Liver (tissue), 8 donors: ENCODE measurements at regions not wholly inside any gene's neighbourhood (a gene's known extent, or its start where the extent isn't known, plus 50 kb on each side); places are given as distances from the start of the nearest gene placed in this dataset.

Experiments
- DNase-seq: peaks from one replicate; pipeline ENCODE4 v3.0.0-alpha.2; 2017; ENCODE audit warnings: low spot score
- H3K27ac ChIP-seq, 2 donors: one replicate each; pipeline ENCODE4 v1.7.0; 2013; ENCODE audit warnings: inconsistent platforms in 2 of 2, low read length in 2 of 2, control low read depth in 1 of 2, low read depth in 1 of 2, mild to moderate bottlenecking in 1 of 2
- H3K27me3 ChIP-seq, 4 donors: one replicate each; pipeline versions ENCODE4 v1.6.1 to v1.7.0; 2013; ENCODE audit warnings: low read length in 3 of 4, inconsistent platforms in 1 of 4, mild to moderate bottlenecking in 1 of 4, moderate library complexity in 1 of 4; ENCODE audit not compliant: control insufficient read depth in 4 of 4, insufficient read depth in 4 of 4
- H3K36me3 ChIP-seq, 4 donors: one replicate each; pipeline versions ENCODE4 v1.6.1 to v1.7.0; 2013; ENCODE audit warnings: low read length in 3 of 4, mild to moderate bottlenecking in 3 of 4, low read depth in 1 of 4, moderate library complexity in 1 of 4; ENCODE audit not compliant: control insufficient read depth in 4 of 4, insufficient read depth in 3 of 4
- H3K4me1 ChIP-seq, 4 donors: one replicate each; pipeline versions ENCODE4 v1.6.1 to v1.7.0; 2013; ENCODE audit warnings: low read length in 3 of 4, mild to moderate bottlenecking in 3 of 4, moderate library complexity in 1 of 4; ENCODE audit not compliant: control insufficient read depth in 4 of 4, insufficient read depth in 4 of 4
- H3K4me3 ChIP-seq, 3 donors: one replicate each; pipeline versions ENCODE4 v1.6.1 to v1.7.0; 2013; ENCODE audit warnings: low read length in 3 of 3, control low read depth in 1 of 3, low read depth in 1 of 3, mild to moderate bottlenecking in 1 of 3
- H3K9ac ChIP-seq, 2 donors: one replicate each; pipeline ENCODE4 v1.7.0; 2013; ENCODE audit warnings: low read length in 2 of 2, mild to moderate bottlenecking in 2 of 2, moderate library complexity in 2 of 2, control low read depth in 1 of 2, low read depth in 1 of 2
- H3K9me3 ChIP-seq, 4 donors: one replicate each; pipeline versions ENCODE4 v1.6.1 to v1.7.0; 2013; ENCODE audit warnings: low read length in 3 of 4; ENCODE audit not compliant: control insufficient read depth in 4 of 4
- EGR1 ChIP-seq, 2 donors: IDR thresholded peaks; 2 replicates each; pipeline ENCODE4 v1.6.1; 2016 to 2018; ENCODE audit warnings: antibody characterized with exemption in 2 of 2, low read depth in 2 of 2
- FOXA1 ChIP-seq: IDR thresholded peaks from 2 replicates; pipeline ENCODE4 v1.6.1; 2016; ENCODE audit warnings: antibody characterized with exemption
- FOXA2 ChIP-seq: IDR thresholded peaks from 2 replicates; pipeline ENCODE4 v1.6.1; 2016; ENCODE audit warnings: antibody characterized with exemption
- GABPA ChIP-seq, 2 donors: IDR thresholded peaks in 1 of 2; conservative IDR thresholded peaks in 1 of 2; 2 replicates each; pipeline ENCODE4 v1.6.1; 2016; ENCODE audit warnings: antibody characterized with exemption in 2 of 2, mild to moderate bottlenecking in 1 of 2, moderate library complexity in 1 of 2
- HNF4A ChIP-seq, 2 donors: conservative IDR thresholded peaks; 2 replicates each; pipeline ENCODE4 v1.6.1; 2016; ENCODE audit warnings: antibody characterized with exemption in 2 of 2, mild to moderate bottlenecking in 2 of 2
- JUND ChIP-seq, 2 donors: IDR thresholded peaks; 2 replicates each; pipeline ENCODE4 v1.6.1; 2016; ENCODE audit warnings: antibody characterized with exemption in 2 of 2
- NR2F2 ChIP-seq: IDR thresholded peaks from 2 replicates; pipeline ENCODE4 v1.6.1; 2016; ENCODE audit warnings: antibody characterized with exemption
- RAD21 ChIP-seq, 2 donors: IDR thresholded peaks; 2 replicates each; pipeline ENCODE4 v1.6.1; 2016; ENCODE audit warnings: antibody characterized with exemption in 2 of 2, mild to moderate bottlenecking in 2 of 2
- RXRA ChIP-seq, 2 donors: IDR thresholded peaks; 2 replicates each; pipeline ENCODE4 v1.6.1; 2017 to 2018; ENCODE audit warnings: antibody characterized with exemption in 2 of 2, mild to moderate bottlenecking in 1 of 2
- TAF1 ChIP-seq: conservative IDR thresholded peaks from 2 replicates; pipeline ENCODE4 v1.6.1; 2016; ENCODE audit warnings: antibody characterized with exemption, mild to moderate bottlenecking
- YY1 ChIP-seq: IDR thresholded peaks from 2 replicates; pipeline ENCODE4 v1.6.1; 2016; ENCODE audit warnings: antibody characterized with exemption, mild to moderate bottlenecking
- WGBS: extraction: QIAGEN DNeasy Blood & Tissue Kit; methylation state at CpG from one replicate; pipeline ENCODE4 v1.1.7; 2013; 5-methylcytosine and 5-hydroxymethylcytosine counted together
- TF ChIP-seq, protein P1 (sequence below): IDR thresholded peaks from 2 replicates; pipeline ENCODE4 v1.6.1; 2016; ENCODE audit warnings: antibody characterized with exemption
- TF ChIP-seq, protein P2 (sequence below): IDR thresholded peaks from 2 replicates; pipeline ENCODE4 v1.6.1; 2016; ENCODE audit warnings: antibody characterized with exemption, mild to moderate bottlenecking
- TF ChIP-seq, protein P3 (sequence below): IDR thresholded peaks from 2 replicates; pipeline ENCODE4 v1.6.1; 2016; ENCODE audit warnings: antibody characterized with exemption
- TF ChIP-seq, protein P4 (sequence below): fragments of 150-350 bp; IDR thresholded peaks from 2 replicates; pipeline ENCODE4 v1.5.1; 2017; ENCODE audit warnings: improper control_type of control experiment, low read depth, low read length; ENCODE audit not compliant: missing input control
- TF ChIP-seq, protein P5 (sequence below): IDR thresholded peaks from 2 replicates; pipeline ENCODE4 v1.6.1; 2016; ENCODE audit warnings: antibody characterized with exemption
- donor health status: healthy.
- donor health status: healthy.
- donor health status: healthy.
- donor health status: healthy.
- donor health status: healthy.

DNA sequence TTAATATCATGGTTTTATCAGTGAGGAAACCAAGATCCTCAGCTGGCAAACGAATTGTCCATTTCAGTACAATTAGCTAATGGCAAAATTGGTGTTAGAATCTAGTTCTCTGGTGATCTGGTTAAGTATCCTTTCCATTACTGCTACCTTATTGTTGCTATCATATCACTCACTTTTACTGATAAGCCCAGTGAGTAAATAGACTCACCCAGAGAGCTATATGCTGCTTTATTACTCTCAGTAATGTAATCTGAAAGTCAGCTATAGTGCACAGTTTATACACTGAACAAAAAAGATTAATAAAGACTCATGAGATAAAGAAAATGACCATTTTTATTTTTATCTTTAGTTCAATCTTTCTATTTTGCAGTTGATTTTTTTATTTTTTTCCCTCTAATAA lies 95.0 kb downstream of the DMAC1 start:
- WGBS, result 24% methylated on average over 1 of the region's 1 CpG
- Histone ChIP-seq H3K4me3 (no peak overlapping the region), H3K27ac (no peak overlapping the region), H3K9ac (no peak overlapping the region), H3K9me3 (no peaks in the 10 kb centered on the region), H3K4me1 (no peaks in the 10 kb centered on the region), H3K27me3 (peaks cover 0 to 2% (median 0%) of the 10 kb centered on the region in 4 donors), H3K36me3 (no peaks in the 10 kb centered on the region)
- no peak for DNase-seq
- no peak for TF ChIP-seq JUND (IDR thresholded peaks at IDR 0.05)
- no peak for TF ChIP-seq GABPA (IDR thresholded peaks at IDR 0.05 in 1 of 2, conservative IDR thresholded peaks at IDR 0.05 in 1 of 2)
- no peak for TF ChIP-seq NR2F2
- TF ChIP-seq, protein P1, sequence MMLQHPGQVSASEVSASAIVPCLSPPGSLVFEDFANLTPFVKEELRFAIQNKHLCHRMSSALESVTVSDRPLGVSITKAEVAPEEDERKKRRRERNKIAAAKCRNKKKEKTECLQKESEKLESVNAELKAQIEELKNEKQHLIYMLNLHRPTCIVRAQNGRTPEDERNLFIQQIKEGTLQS, result no peak
- no peak for TF ChIP-seq HNF4A (conservative IDR thresholded peaks at IDR 0.05)
- TF ChIP-seq, protein P2, sequence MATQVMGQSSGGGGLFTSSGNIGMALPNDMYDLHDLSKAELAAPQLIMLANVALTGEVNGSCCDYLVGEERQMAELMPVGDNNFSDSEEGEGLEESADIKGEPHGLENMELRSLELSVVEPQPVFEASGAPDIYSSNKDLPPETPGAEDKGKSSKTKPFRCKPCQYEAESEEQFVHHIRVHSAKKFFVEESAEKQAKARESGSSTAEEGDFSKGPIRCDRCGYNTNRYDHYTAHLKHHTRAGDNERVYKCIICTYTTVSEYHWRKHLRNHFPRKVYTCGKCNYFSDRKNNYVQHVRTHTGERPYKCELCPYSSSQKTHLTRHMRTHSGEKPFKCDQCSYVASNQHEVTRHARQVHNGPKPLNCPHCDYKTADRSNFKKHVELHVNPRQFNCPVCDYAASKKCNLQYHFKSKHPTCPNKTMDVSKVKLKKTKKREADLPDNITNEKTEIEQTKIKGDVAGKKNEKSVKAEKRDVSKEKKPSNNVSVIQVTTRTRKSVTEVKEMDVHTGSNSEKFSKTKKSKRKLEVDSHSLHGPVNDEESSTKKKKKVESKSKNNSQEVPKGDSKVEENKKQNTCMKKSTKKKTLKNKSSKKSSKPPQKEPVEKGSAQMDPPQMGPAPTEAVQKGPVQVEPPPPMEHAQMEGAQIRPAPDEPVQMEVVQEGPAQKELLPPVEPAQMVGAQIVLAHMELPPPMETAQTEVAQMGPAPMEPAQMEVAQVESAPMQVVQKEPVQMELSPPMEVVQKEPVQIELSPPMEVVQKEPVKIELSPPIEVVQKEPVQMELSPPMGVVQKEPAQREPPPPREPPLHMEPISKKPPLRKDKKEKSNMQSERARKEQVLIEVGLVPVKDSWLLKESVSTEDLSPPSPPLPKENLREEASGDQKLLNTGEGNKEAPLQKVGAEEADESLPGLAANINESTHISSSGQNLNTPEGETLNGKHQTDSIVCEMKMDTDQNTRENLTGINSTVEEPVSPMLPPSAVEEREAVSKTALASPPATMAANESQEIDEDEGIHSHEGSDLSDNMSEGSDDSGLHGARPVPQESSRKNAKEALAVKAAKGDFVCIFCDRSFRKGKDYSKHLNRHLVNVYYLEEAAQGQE, result no peak
- no peak for TF ChIP-seq YY1
- TF ChIP-seq, protein P3, sequence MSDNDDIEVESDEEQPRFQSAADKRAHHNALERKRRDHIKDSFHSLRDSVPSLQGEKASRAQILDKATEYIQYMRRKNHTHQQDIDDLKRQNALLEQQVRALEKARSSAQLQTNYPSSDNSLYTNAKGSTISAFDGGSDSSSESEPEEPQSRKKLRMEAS, result no peak
- no peak for TF ChIP-seq TAF1
- no peak for TF ChIP-seq RAD21 (IDR thresholded peaks at IDR 0.05)
- no peak for TF ChIP-seq FOXA2
- TF ChIP-seq, protein P4, sequence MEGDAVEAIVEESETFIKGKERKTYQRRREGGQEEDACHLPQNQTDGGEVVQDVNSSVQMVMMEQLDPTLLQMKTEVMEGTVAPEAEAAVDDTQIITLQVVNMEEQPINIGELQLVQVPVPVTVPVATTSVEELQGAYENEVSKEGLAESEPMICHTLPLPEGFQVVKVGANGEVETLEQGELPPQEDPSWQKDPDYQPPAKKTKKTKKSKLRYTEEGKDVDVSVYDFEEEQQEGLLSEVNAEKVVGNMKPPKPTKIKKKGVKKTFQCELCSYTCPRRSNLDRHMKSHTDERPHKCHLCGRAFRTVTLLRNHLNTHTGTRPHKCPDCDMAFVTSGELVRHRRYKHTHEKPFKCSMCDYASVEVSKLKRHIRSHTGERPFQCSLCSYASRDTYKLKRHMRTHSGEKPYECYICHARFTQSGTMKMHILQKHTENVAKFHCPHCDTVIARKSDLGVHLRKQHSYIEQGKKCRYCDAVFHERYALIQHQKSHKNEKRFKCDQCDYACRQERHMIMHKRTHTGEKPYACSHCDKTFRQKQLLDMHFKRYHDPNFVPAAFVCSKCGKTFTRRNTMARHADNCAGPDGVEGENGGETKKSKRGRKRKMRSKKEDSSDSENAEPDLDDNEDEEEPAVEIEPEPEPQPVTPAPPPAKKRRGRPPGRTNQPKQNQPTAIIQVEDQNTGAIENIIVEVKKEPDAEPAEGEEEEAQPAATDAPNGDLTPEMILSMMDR, result no peak
- TF ChIP-seq EGR1 (IDR thresholded peaks at IDR 0.05; ENCODE audit: low read depth in 2 of 2), result no peak
- no peak for TF ChIP-seq RXRA (IDR thresholded peaks at IDR 0.05)
- TF ChIP-seq FOXA1, result no peak

DNA sequence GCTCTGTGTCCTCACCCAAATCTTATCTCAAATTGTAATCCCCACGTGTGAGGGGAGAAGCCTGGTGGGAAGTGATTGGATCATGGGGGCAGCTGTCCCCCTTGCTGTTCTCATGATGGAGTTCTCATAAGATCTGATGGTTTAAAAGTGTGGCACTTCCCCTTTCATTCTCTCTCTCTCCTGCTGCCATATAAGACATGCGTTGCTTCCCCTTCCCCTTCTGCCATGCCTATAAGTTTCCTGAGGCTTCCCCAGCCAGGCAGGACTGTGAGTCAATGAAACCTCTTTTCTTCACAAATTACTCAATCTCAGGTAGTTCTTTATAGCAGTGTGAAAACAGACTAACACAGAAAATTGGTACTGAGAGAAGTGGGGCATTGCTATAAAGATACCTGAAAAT lies 107.7 kb downstream of the DMAC1 start:
- Histone ChIP-seq H3K9me3 (no peaks in the 10 kb centered on the region), H3K27me3 (no peaks in the 10 kb centered on the region), H3K9ac (no peak overlapping the region), H3K4me1 (no peaks in the 10 kb centered on the region), H3K36me3 (no peaks in the 10 kb centered on the region), H3K4me3 (no peak overlapping the region), H3K27ac (no peak overlapping the region)
- no peak for DNase-seq
- 57% methylated on average over 2 of the region's 2 CpGs for WGBS
- no peak for TF ChIP-seq NR2F2
- TF ChIP-seq RAD21 (IDR thresholded peaks at IDR 0.05), result no peak
- no peak for TF ChIP-seq RXRA (IDR thresholded peaks at IDR 0.05)
- TF ChIP-seq, protein P5, sequence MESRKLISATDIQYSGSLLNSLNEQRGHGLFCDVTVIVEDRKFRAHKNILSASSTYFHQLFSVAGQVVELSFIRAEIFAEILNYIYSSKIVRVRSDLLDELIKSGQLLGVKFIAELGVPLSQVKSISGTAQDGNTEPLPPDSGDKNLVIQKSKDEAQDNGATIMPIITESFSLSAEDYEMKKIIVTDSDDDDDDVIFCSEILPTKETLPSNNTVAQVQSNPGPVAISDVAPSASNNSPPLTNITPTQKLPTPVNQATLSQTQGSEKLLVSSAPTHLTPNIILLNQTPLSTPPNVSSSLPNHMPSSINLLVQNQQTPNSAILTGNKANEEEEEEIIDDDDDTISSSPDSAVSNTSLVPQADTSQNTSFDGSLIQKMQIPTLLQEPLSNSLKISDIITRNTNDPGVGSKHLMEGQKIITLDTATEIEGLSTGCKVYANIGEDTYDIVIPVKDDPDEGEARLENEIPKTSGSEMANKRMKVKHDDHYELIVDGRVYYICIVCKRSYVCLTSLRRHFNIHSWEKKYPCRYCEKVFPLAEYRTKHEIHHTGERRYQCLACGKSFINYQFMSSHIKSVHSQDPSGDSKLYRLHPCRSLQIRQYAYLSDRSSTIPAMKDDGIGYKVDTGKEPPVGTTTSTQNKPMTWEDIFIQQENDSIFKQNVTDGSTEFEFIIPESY, result no peak
- TF ChIP-seq GABPA (IDR thresholded peaks at IDR 0.05 in 1 of 2, conservative IDR thresholded peaks at IDR 0.05 in 1 of 2), result no peak
- no peak for TF ChIP-seq JUND (IDR thresholded peaks at IDR 0.05)
